ENCODE measurements at regions not wholly inside any gene's neighbourhood (a gene's known extent, or its start where the extent isn't known, plus 50 kb on each side); places are given as distances from the start of the nearest gene placed in this dataset.

GRCh38 chr4:160567634-160568033 is 1464.8 kb downstream of the RAPGEF2 start:
- TF ChIP-seq CTCF (IDR thresholded peaks at IDR 0.05; ENCODE audit: low read depth, low read length) (no peak), EZH2phosphoT487 (IDR thresholded peaks at IDR 0.05; ENCODE audit: low read depth) (no peak)

Measured in OCI-LY3 (cell line).